Bronchial epithelial cell (primary cell): ENCODE measurements at regions not wholly inside any gene's neighbourhood (a gene's known extent, or its start where the extent isn't known, plus 50 kb on each side); places are given as distances from the start of the nearest gene placed in this dataset.
"Not testable (repeated sequence)": the region's sequence is repeated elsewhere in the genome, so short reads cannot be mapped to it uniquely, and the experiment has no call there.

Experiments used
- DNase-seq: peaks from one replicate; pipeline ENCODE4 v3.0.0-alpha.2; 2010; ENCODE audit warnings: low read depth
- FAIRE-seq: peaks from 2 replicates; lab custom pipeline; 2011; peaks lifted over from hg19 to GRCh38; lab: Jason Lieb, UNC
- H3K27me3 ChIP-seq: 2 replicates; pipeline ENCODE4 v1.5.1; 2011; ENCODE audit warnings: low read length; ENCODE audit not compliant: control insufficient read depth, insufficient read depth
- H3K36me3 ChIP-seq: 2 replicates; pipeline ENCODE4 v1.5.1; 2011; ENCODE audit warnings: low read length; ENCODE audit not compliant: control insufficient read depth, insufficient read depth
- H3K4me3 ChIP-seq: 2 replicates; pipeline ENCODE4 v1.5.1; 2011; ENCODE audit warnings: mild to moderate bottlenecking, low read depth, low read length, control low read depth
- TF ChIP-seq, protein P1 (sequence below): IDR thresholded peaks from 2 replicates; pipeline ENCODE4 v1.5.1; 2011; ENCODE audit warnings: mild to moderate bottlenecking, moderate library complexity, low read length, control low read depth, inconsistent platforms; ENCODE audit not compliant: insufficient read depth, severe bottlenecking

DNA sequence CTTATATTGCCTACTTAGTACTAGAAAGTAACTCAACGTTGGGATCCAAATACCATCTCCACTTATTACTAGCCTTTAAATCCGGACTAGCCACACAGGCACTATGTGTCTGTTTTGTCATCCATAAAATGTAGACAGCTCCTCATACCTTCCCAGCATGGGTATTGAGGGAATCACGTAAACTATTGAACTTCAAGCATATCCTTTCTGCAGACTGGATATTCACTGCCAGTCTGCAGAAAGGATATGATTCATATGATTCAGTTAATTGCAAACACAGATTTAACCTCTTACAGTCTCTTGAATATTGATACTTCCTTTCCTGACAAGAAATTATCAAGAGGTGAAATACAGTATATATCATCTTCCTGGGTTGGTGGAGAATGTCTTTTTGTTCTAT is 186.0 kb downstream of the LEPR start:
- no peaks in the 10 kb centered on the region for H3K36me3 ChIP-seq
- H3K27me3 ChIP-seq = no peaks in the 10 kb centered on the region
- TF ChIP-seq, protein P1, sequence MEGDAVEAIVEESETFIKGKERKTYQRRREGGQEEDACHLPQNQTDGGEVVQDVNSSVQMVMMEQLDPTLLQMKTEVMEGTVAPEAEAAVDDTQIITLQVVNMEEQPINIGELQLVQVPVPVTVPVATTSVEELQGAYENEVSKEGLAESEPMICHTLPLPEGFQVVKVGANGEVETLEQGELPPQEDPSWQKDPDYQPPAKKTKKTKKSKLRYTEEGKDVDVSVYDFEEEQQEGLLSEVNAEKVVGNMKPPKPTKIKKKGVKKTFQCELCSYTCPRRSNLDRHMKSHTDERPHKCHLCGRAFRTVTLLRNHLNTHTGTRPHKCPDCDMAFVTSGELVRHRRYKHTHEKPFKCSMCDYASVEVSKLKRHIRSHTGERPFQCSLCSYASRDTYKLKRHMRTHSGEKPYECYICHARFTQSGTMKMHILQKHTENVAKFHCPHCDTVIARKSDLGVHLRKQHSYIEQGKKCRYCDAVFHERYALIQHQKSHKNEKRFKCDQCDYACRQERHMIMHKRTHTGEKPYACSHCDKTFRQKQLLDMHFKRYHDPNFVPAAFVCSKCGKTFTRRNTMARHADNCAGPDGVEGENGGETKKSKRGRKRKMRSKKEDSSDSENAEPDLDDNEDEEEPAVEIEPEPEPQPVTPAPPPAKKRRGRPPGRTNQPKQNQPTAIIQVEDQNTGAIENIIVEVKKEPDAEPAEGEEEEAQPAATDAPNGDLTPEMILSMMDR = no peak
- DNase-seq = peak; percentile 22
- no peak for FAIRE-seq
- H3K4me3 ChIP-seq = no peak overlapping the region

DNA sequence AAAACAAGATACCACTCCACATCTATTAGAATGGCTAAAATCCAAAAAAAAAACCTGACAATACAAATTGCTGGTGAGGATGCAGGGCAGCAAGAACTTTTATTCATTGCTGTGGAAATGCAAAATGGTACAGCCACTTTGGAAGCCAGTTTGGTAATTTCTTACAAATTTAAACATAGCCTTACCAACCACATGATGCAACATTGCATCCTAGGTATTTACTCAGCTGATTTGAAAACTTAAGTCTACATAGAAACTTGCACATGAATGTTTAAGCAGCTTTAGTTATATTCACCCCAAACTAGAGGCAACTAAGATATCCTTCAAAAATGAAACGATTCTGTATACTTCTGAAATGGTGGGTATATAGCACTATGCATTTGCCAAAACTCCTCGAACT is 178.8 kb upstream of the PDE4B start:
- TF ChIP-seq, protein P1 = no peak
- FAIRE-seq (no peak), DNase-seq (no peak)
- no peaks in the 10 kb centered on the region for H3K27me3 ChIP-seq
- no peaks in the 10 kb centered on the region for H3K36me3 ChIP-seq
- H3K4me3 ChIP-seq = no peak overlapping the region

DNA sequence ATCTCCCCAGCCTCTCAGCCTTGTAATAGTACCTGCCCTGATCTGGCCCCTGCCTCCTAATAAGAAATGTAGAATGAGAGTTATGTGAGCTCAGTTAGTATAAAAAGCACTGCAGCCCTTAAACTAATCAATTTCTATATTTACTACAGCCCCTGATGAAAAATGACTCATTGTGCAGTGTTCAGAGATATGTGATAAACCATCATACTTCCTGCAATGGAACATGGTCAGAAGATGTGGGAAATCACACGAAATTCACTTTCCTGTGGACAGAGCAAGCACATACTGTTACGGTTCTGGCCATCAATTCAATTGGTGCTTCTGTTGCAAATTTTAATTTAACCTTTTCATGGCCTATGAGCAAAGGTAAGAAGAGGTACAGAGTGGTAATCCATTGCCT is 176.8 kb upstream of the PDE4B start:
- FAIRE-seq = no peak
- Histone ChIP-seq H3K36me3 (no peaks in the 10 kb centered on the region), H3K27me3 (no peaks in the 10 kb centered on the region), H3K4me3 (no peak overlapping the region)
- TF ChIP-seq, protein P1 = no peak
- DNase-seq = no peak

DNA sequence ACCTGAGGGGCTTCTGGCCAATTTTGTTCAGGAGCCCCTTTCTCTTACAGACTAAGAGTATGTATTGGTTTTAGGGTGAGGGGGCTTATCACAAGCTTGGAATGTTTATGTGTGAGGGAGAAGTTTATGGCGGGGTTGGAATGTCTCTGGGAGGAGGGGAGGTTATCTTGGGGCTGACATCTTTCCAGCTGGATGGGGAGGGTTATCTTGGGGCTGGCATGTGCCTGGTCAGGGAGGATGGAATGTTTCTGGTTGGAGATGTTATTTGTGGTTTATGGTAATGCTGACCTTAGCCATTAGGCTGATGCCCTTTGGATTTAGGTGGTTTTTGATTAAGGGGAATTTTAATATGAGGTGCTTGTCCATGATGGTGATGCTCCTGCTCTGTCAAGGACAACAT is 171.0 kb upstream of the PDE4B start:
- not testable (repeated sequence) for H3K27me3 ChIP-seq, H3K36me3 ChIP-seq, H3K4me3 ChIP-seq, DNase-seq, FAIRE-seq

DNA sequence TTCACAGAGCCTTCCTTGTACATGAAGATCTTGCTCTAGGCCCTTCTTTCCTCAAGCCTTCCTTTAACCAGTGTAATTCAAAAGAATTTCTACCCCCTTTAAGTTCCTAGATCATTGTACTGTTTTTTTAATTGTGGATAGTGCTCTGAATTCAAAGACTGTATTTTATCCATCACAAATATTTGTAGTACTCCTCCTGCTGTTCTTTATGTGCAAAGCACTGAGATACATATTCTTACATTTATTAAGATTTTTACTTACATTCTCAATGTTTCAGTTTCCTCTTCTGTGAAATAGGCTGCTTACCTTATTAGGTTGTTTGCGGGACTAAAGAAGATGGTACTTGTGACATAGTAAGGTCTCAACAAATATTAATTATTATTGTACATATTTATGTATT is 168.8 kb upstream of the PDE4B start:
- FAIRE-seq = no peak

DNA sequence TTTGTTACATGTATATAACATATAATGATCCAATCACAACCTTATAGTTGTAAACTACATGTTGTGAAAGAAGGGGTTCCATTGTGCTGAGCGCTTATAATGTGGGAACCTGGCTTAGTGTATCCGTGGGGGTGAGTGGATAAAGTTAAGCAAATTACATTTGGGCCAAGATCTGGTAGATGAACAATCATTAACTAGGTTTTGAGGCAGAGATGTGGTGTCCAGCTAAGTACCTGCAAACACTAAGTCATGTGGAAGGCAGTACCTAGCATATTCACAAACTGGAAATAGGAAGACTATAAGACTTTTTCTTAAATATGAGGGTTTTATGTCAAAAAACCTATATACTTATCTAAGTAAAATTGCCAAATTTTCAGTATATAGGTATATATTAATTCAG is 167.2 kb upstream of the PDE4B start:
- TF ChIP-seq, protein P1 = no peak
- no peaks in the 10 kb centered on the region for H3K27me3 ChIP-seq
- H3K36me3 ChIP-seq = no peaks in the 10 kb centered on the region
- FAIRE-seq = no peak
- no peak overlapping the region for H3K4me3 ChIP-seq
- no peak for DNase-seq

More for the DNA sequence above, 168.8 kb upstream of the PDE4B start:
- DNase-seq = no peak
- H3K36me3 ChIP-seq = no peaks in the 10 kb centered on the region
- H3K27me3 ChIP-seq = no peaks in the 10 kb centered on the region
- H3K4me3 ChIP-seq = no peak overlapping the region
- TF ChIP-seq, protein P1 = no peak
